Muscle of leg (tissue), 3 donors: ENCODE measurements at regions not wholly inside any gene's neighbourhood (a gene's known extent, or its start where the extent isn't known, plus 50 kb on each side); places are given as distances from the start of the nearest gene placed in this dataset.

Source experiments
- DNase-seq: peaks from one replicate; pipeline ENCODE4 v3.0.0; 2013
- H3K27ac ChIP-seq: one replicate; pipeline ENCODE4 v1.5.1; 2013; ENCODE audit warnings: mild to moderate bottlenecking, low read length, control low read depth
- H3K27me3 ChIP-seq: one replicate; pipeline ENCODE4 v1.6.1; 2013; ENCODE audit warnings: low read length; ENCODE audit not compliant: control insufficient read depth, insufficient read depth
- H3K36me3 ChIP-seq: one replicate; pipeline ENCODE4 v1.6.1; 2013; ENCODE audit warnings: low read length; ENCODE audit not compliant: control insufficient read depth, insufficient read depth
- H3K4me1 ChIP-seq: one replicate; pipeline ENCODE4 v1.6.1; 2013; ENCODE audit warnings: low read length; ENCODE audit not compliant: control insufficient read depth, insufficient read depth
- H3K4me3 ChIP-seq: one replicate; pipeline ENCODE4 v1.5.1; 2013; ENCODE audit warnings: low read length, control low read depth
- H3K9me3 ChIP-seq: replicated peaks from 2 replicates; pipeline ENCODE4 v1.6.1; 2013; ENCODE audit warnings: low read depth, low read length; ENCODE audit not compliant: control insufficient read depth
- WGBS: methylation state at CpG from one replicate; pipeline ENCODE4 v1.1.5; 2013; ENCODE audit warnings: missing lambda C conversion rate; ENCODE audit not compliant: insufficient coverage; 5-methylcytosine and 5-hydroxymethylcytosine counted together

DNA sequence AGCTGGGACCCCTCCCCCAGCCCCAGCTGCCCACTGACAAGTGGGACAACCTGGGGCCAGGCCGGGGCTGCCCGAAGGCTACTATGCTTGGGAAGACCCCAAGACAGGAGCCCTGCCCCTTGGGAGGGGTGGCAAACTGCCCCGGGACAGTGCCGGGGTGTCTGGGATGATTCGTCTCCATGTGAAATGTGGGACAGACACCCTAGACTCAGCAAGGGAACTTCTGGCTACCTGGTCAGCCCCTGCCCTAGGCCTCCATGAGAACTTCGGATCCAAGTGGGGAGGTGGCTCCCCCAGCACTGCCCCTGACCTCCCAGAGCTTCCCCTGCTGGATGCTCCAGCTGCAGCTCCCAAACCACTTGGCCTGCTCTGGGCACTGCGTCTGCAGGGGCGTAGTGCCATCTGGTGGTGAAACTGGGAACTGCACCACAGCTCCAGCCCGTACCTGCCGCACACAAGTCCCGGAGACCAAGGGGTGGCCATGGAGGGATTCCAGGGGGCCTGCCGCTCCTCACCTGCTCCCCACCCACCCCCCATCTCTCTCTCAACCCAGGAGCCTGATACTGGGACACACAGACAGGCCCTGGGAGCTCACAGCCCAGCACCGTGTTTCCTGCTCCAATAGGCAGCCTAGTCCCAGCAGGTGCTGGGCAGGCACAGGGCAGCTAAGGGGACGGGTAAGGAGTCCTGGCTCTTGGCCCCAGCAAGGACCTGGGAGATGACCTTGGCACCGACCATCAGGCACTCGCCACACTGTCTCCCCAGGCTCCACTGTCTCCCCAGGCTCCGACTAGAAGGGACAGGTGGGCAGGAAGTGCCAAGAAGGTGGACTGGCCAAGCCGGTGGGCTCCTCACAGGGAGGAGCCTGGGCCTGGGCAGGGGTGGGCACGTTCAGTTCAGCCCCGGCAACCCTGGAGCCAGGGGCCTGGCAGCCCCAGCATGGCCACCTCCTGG, 194.1 kb downstream of the IGLL1 start:
- DNase-seq, result peak; percentile 78
- Histone ChIP-seq H3K4me3 (no peak overlapping the region), H3K4me1 (peaks cover 26% of the 10 kb centered on the region), H3K27me3 (no peaks in the 10 kb centered on the region), H3K36me3 (no peaks in the 10 kb centered on the region), H3K27ac (no peak overlapping the region), H3K9me3 (no peaks in the 10 kb centered on the region)
- 30% methylated on average over 16 of the region's 20 CpGs for WGBS

DNA sequence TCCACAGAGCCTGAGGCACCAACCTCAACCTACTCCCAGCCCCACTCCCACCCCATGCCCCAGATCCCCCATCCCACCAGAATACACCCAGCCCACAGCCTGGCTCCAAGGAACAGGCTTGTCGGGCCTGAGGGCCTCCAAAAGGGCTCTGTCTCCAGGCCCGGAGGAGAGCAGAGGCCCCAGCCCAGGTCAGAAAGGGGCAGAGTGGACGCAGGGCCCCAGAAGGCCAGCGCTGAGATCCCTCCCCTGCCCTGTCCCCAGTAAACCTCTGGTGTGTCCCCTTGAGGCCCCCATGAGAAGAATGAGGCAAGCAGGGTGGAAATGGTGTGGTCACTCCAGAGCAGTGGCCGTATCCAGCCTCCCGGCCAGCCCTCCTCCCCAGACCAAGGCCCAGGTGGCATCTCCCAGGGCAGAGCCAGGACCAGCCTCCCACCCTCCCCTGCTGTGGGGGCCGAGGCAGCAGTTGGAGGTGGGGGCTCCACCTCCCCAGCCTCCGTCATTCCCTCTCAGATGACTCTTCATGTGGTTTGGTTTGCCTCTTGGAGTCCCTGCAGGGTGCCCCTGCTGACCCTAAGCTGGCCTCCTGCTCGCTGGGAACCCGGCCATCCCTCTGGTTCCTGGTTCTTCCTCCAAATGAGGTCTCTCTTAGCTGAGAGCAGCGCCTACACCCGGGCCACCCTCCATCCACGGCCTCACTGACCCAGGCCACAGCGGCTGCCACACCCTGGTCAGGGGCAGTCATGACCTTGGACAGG, 195.0 kb downstream of the IGLL1 start:
- Histone ChIP-seq H3K27me3 (no peaks in the 10 kb centered on the region), H3K36me3 (no peaks in the 10 kb centered on the region), H3K4me1 (peaks cover 26% of the 10 kb centered on the region), H3K4me3 (no peak overlapping the region), H3K27ac (no peak overlapping the region), H3K9me3 (no peaks in the 10 kb centered on the region)
- no peak for DNase-seq
- WGBS, result 62% methylated on average over 9 of the region's 14 CpGs

DNA sequence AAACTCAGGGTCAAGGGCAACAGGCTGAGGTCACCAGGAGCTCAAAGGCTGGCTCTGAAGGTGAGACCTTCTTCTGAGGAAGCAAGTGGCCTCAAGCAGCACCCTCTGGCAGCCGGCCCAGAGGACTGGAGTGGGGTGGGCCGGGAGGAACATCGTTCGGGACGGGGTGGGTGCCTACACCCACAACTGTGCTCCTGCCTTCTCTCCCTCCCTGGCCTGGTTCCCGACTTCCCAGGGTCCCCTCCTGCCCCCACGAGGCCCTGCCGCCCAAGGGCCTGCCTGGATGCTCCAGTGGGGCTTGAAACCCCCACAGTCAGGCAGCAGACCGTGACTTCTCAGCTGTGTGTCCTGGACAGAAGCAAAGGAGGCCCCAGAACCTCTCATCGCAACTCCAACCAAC, 195.7 kb downstream of the IGLL1 start:
- Histone ChIP-seq H3K27me3 (no peaks in the 10 kb centered on the region), H3K27ac (peak overlapping the region; percentile 29), H3K4me1 (peaks cover 26% of the 10 kb centered on the region), H3K9me3 (no peaks in the 10 kb centered on the region), H3K4me3 (no peak overlapping the region), H3K36me3 (no peaks in the 10 kb centered on the region)
- DNase-seq, result no peak
- WGBS, result 81% methylated on average over 3 of the region's 10 CpGs

DNA sequence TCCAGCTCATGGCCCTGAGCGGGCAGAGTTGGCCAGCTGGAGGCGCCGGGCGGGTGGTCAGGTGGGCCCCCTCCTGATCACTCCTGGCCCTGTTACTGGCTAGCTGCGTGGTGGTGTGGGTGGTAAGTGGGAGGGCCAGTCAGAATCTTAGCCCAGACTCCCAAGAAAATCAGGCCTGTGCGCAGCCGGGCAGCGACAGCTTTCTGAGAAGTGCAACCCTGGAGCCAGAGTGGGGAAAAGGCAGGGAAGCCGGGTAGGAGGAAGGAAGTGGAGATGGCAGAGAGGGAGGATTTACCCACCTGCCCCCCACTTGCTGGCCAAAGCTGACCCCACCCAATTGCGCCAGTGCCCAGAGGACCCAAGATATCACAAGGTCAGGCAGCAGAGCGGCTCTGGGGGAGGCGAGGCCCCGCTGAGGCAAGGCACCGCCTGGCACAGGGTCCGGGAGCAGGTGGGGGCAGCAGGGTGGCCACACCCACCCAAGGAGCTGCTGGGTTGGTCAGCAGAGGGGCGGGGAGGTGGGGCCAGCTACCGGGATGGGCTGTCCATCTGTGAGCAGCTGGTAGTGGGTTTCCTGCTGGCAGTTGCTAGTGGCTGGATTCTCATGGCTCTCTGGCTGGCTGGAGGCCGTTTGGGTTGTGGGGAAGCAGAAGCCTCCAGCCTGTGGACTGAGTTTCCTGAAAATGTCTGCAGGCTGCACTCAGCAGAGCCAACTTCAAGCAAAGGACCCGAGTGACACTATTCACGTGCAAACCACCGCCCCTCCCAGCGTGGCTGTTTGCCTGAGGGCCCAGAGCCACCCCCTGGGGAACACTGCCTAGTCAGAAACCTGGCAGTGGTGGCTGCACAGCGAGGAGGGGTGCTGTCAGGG, 196.4 kb downstream of the IGLL1 start:
- H3K4me3 ChIP-seq, result no peak overlapping the region
- H3K9me3 ChIP-seq, result no peaks in the 10 kb centered on the region
- peaks cover 26% of the 10 kb centered on the region for H3K4me1 ChIP-seq
- H3K27ac ChIP-seq, result peak overlapping the region; percentile 35
- peak; percentile 65 for DNase-seq
- H3K27me3 ChIP-seq, result no peaks in the 10 kb centered on the region
- 33% methylated on average over 16 of the region's 23 CpGs for WGBS
- H3K36me3 ChIP-seq, result no peaks in the 10 kb centered on the region

DNA sequence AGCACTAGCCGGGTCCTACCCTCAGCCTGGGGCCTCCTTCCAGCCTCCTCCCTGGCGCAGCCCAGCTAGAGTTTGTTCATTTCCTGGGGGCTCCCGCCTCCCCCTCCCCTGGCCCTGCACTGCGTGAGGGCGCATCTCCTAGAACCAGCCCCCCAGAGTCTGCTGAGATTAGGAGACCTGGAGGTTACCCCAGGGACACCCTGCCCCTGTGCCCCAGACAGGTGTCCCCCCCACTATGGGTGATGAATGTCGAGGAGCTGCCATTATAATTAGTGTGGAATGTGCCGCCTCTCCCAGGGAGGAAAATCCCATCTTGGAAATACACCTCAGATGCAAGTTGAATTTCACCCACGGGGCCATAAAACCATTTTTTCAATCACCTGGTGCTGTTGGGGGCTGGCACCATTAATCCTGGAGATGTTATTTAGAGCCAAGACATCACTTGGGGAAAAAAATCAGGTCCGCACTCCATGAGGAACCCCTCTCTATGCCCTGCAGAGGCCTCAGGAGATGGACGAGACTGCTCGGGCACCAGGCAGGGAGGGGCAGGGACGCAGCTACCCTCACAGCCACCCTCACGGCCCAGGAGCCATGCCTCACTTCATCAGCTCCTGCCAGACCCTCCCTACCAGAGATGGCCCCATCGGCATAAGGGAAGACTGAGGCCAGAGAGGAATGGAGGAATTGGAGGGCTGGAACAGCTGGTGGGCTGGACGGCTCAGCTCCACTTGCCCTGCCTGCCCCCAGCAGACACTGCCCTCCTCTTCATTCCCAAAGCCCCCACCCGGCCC, 197.5 kb downstream of the IGLL1 start:
- H3K27ac ChIP-seq, result no peak overlapping the region
- H3K36me3 ChIP-seq, result no peaks in the 10 kb centered on the region
- no peaks in the 10 kb centered on the region for H3K9me3 ChIP-seq
- no peak for DNase-seq
- WGBS, result 93% methylated on average over 3 of the region's 16 CpGs
- peaks cover 26% of the 10 kb centered on the region for H3K4me1 ChIP-seq
- H3K27me3 ChIP-seq, result no peaks in the 10 kb centered on the region
- no peak overlapping the region for H3K4me3 ChIP-seq

DNA sequence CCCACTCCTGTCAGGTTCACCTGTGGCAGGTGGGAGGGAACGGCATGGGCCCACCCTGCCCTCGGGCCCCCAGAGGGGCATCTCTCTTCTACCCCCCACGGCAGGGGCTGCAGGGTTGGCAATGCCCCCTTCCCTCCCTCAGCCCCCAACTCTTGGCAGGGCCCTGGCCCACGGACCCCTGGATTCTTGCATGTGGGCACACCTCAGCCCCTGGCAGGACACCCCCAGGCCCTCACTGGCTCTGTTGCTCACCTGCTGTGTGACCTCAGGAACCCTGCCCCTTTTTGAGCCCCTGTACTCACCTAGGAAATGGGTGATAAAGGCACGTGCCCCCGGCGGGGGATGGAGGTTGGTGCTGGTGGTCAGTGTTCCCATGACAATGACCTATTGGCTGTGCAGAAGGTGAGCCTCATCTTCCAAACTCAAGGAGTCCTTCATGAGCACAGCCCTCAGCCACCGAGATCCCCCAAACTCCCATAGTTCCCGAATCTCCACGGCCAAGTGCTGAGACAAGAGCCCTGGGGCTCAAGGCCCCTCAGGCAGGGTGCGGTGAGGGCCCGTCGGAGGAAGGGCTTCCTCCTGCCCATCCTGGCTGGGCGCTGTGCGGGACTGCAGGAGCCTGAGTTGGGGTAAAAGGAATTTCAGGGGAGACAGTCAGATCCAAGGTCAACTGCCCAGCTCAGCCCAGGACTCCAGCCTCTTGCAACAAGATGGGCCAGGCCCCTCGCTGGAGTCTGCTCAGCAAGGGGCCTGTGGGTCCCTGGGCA, 198.2 kb downstream of the IGLL1 start:
- no peak overlapping the region for H3K27ac ChIP-seq
- H3K27me3 ChIP-seq, result no peaks in the 10 kb centered on the region
- no peak for DNase-seq
- no peaks in the 10 kb centered on the region for H3K9me3 ChIP-seq
- no peak overlapping the region for H3K4me3 ChIP-seq
- 87% methylated on average over 6 of the region's 16 CpGs for WGBS
- no peaks in the 10 kb centered on the region for H3K36me3 ChIP-seq
- peaks cover 26% of the 10 kb centered on the region for H3K4me1 ChIP-seq

DNA sequence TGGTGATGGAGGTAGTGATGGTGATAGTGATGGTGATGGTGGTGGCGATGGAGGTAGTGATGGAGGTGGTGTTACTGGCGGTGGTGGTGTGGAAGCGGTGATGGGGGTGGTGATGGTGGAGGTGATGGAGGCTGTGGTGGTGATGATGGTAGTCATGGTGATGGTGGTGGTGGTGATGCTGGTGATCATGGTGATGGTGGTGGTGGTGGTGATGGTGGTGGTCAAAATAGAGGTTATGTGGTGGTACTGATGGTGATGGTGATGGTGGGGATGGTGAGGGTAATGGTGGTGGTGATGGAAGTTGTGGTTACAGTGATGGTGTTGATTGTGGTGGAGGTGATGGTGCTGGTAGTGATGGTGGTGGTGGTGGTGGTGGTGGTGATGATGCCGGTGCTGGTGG, 199.2 kb downstream of the IGLL1 start:
- Histone ChIP-seq H3K9me3 (no peaks in the 10 kb centered on the region), H3K27me3 (no peaks in the 10 kb centered on the region), H3K4me1 (peaks cover 24% of the 10 kb centered on the region), H3K27ac (no peak overlapping the region), H3K36me3 (no peaks in the 10 kb centered on the region), H3K4me3 (no peak overlapping the region)
- 94% methylated on average over 4 of the region's 4 CpGs for WGBS
- DNase-seq, result no peak

DNA sequence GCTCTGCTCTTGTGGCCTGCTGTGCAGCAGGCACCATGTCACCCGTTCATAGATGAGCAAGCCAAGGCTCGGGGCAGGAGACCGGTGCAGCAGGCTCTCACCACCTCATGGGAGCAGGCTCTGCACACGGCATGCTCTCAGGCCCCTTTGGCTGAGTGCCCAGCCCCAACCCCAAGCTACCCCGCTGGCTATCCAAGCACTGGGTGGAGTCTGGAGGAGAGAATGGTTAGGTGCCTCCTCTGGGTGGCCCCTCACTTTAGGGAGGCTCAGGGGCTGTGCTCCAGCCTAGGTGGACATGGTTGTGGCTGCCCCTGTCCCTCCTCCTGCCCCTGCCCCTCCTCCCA, 199.9 kb downstream of the IGLL1 start:
- WGBS, result 34% methylated on average over 4 of the region's 5 CpGs
- DNase-seq, result no peak
- Histone ChIP-seq H3K36me3 (no peaks in the 10 kb centered on the region), H3K4me3 (no peak overlapping the region), H3K27me3 (no peaks in the 10 kb centered on the region), H3K4me1 (peaks cover 18% of the 10 kb centered on the region), H3K27ac (no peak overlapping the region), H3K9me3 (no peaks in the 10 kb centered on the region)
